ENCODE measurements at regions not wholly inside any gene's neighbourhood (a gene's known extent, or its start where the extent isn't known, plus 50 kb on each side); places are given as distances from the start of the nearest gene placed in this dataset.

DNA sequence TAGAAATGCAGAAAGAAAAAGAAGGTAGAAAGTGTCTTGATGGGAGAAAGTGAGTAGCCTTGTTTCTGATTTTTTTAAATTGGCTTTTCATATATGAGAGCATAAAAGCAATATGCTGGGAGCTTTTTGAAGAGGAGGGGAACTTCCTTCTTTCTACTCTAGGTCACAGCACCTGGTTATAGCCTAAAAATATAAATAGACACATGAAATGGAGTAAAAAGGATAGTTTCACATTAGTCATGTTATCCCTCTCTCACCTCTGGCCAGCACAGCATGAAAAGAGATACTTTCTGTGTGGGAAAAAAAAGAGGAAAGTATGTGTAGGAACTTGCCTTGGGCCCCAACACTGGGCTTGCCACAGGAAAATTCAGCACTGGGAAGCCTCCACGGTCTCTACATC is 292.2 kb upstream of the ZWINT start:
- no peak overlapping the region for H3K4me2 ChIP-seq (ENCODE audit: insufficient read depth, low read length, poor library complexity, severe bottlenecking)
- H2BK120ac ChIP-seq (ENCODE audit: low read depth, low read length): no peak overlapping the region
- no peak overlapping the region for H3K9ac ChIP-seq (ENCODE audit: low read depth, low read length, poor library complexity)
- no CpG with 5 or more reads among the region's 1 CpG for WGBS, 2 donors (ENCODE audit: extremely low coverage in 2 of 2, insufficient read length in 2 of 2, insufficient replicate concordance in 1 of 2)
- H3K14ac ChIP-seq (ENCODE audit: low read length): no peak overlapping the region
- no peak overlapping the region for H2BK12ac ChIP-seq (ENCODE audit: low read length)
- no peak overlapping the region for H3K4me3 ChIP-seq (ENCODE audit: low read length in 2 of 2)
- no peak overlapping the region for H2BK15ac ChIP-seq (ENCODE audit: low read length)
- no peaks in the 10 kb centered on the region for H3K27me3 ChIP-seq (ENCODE audit: control insufficient read depth in 3 of 3, insufficient read depth in 3 of 3, low read depth in 1 of 3, low read length in 3 of 3)
- no peaks in the 10 kb centered on the region for H3K36me3 ChIP-seq (replicated peaks in 1 of 2; ENCODE audit: control insufficient read depth in 2 of 2, insufficient read depth in 2 of 2, low read length in 2 of 2)
- no peak overlapping the region for H2BK5ac ChIP-seq (ENCODE audit: low read length)
- no peak overlapping the region for H4K91ac ChIP-seq (ENCODE audit: low read depth, low read length, poor library complexity)
- H3K79me1 ChIP-seq (ENCODE audit: low read depth, low read length): no peaks in the 10 kb centered on the region
- no peak overlapping the region for H2AFZ ChIP-seq (ENCODE audit: low read length)
- no peak overlapping the region for H4K8ac ChIP-seq (ENCODE audit: low read depth, low read length)
- H3K4ac ChIP-seq (ENCODE audit: low read length): no peak overlapping the region
- no peak for DNase-seq (ENCODE audit: low spot score)
- no peak overlapping the region for H2AK5ac ChIP-seq (ENCODE audit: low read depth, low read length)
- no peak overlapping the region for H3K27ac ChIP-seq (replicated peaks; ENCODE audit: low read length)
- no peak overlapping the region for H3K18ac ChIP-seq (ENCODE audit: low read length)
- no peak overlapping the region for H3K23ac ChIP-seq (ENCODE audit: low read depth, low read length, poor library complexity)
- H3K4me1 ChIP-seq (ENCODE audit: control insufficient read depth in 2 of 2, insufficient read depth in 1 of 2, low read depth in 1 of 2, low read length in 2 of 2): no peaks in the 10 kb centered on the region
- peaks cover 0 to 1% of the 10 kb centered on the region in 2 donors for H3K9me3 ChIP-seq (replicated peaks in 1 of 2; ENCODE audit: control insufficient read depth in 2 of 2, insufficient read depth in 1 of 2, low read depth in 1 of 2, low read length in 2 of 2)

DNA sequence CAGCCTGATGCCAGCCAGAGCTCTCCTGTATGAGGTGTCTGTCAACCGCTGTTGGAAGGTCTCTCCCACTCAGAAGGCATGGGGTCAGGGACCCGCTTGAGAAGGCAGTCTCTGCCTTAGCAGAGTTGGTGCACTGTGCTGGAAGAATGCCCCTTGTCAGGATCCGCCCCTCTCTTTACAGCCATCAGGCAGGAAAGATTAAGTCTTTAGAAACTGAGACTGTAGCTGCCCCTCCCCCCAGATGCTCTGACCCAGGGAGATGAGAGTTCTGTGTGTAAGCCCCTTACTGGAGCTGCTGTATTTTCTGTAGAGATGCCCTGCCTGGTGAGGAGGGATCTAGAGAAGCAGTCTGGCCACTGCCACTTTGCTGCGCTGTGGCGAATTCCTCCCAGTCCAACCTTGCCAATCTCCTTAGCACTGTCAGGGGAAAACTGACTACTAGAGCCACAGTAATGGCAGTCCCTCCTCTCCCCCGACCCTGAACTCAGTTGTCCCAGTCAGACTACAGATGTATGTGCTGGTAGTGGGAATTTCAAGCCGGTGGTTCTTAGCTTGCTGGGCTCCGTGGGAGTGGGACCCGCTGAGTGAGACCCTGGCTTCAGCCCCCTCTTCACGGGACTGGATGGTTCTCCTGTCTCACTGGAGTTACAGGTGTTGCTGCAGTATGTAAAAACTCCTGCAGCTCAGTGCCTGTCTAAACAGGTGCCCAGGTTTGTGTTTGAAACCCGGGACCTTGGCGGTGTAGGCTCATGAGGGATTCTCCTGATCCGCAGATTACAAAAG is 285.5 kb upstream of the ZWINT start:
- H2AFZ ChIP-seq (ENCODE audit: low read length): no peak overlapping the region
- peak overlapping the region; percentile 67 for H3K18ac ChIP-seq (ENCODE audit: low read length)
- no peak overlapping the region for H3K14ac ChIP-seq (ENCODE audit: low read length)
- H3K4ac ChIP-seq (ENCODE audit: low read length): no peak overlapping the region
- no peak overlapping the region for H4K8ac ChIP-seq (ENCODE audit: low read depth, low read length)
- no peaks in the 10 kb centered on the region for H3K9me3 ChIP-seq (replicated peaks in 1 of 2; ENCODE audit: control insufficient read depth in 2 of 2, insufficient read depth in 1 of 2, low read depth in 1 of 2, low read length in 2 of 2)
- peak; percentile 5 for DNase-seq (ENCODE audit: low spot score)
- H3K79me1 ChIP-seq (ENCODE audit: low read depth, low read length): no peaks in the 10 kb centered on the region
- H2AK5ac ChIP-seq (ENCODE audit: low read depth, low read length): no peak overlapping the region
- peaks cover 0 to 8% of the 10 kb centered on the region in 2 donors for H3K4me1 ChIP-seq (ENCODE audit: control insufficient read depth in 2 of 2, insufficient read depth in 1 of 2, low read depth in 1 of 2, low read length in 2 of 2)
- no CpG with 5 or more reads among the region's 13 CpGs for WGBS, 2 donors (ENCODE audit: extremely low coverage in 2 of 2, insufficient read length in 2 of 2, insufficient replicate concordance in 1 of 2)
- no peak overlapping the region for H3K9ac ChIP-seq (ENCODE audit: low read depth, low read length, poor library complexity)
- no peaks in the 10 kb centered on the region for H3K36me3 ChIP-seq (replicated peaks in 1 of 2; ENCODE audit: control insufficient read depth in 2 of 2, insufficient read depth in 2 of 2, low read length in 2 of 2)
- H2BK12ac ChIP-seq (ENCODE audit: low read length): no peak overlapping the region
- no peak overlapping the region for H3K27ac ChIP-seq (replicated peaks; ENCODE audit: low read length)
- H3K4me3 ChIP-seq (ENCODE audit: low read length in 2 of 2): no peak overlapping the region
- no peak overlapping the region for H3K4me2 ChIP-seq (ENCODE audit: insufficient read depth, low read length, poor library complexity, severe bottlenecking)
- H2BK5ac ChIP-seq (ENCODE audit: low read length): no peak overlapping the region
- no peak overlapping the region for H4K91ac ChIP-seq (ENCODE audit: low read depth, low read length, poor library complexity)
- H2BK15ac ChIP-seq (ENCODE audit: low read length): no peak overlapping the region
- H2BK120ac ChIP-seq (ENCODE audit: low read depth, low read length): no peak overlapping the region
- H3K23ac ChIP-seq (ENCODE audit: low read depth, low read length, poor library complexity): no peak overlapping the region
- no peaks in the 10 kb centered on the region for H3K27me3 ChIP-seq (ENCODE audit: control insufficient read depth in 3 of 3, insufficient read depth in 3 of 3, low read depth in 1 of 3, low read length in 3 of 3)

DNA sequence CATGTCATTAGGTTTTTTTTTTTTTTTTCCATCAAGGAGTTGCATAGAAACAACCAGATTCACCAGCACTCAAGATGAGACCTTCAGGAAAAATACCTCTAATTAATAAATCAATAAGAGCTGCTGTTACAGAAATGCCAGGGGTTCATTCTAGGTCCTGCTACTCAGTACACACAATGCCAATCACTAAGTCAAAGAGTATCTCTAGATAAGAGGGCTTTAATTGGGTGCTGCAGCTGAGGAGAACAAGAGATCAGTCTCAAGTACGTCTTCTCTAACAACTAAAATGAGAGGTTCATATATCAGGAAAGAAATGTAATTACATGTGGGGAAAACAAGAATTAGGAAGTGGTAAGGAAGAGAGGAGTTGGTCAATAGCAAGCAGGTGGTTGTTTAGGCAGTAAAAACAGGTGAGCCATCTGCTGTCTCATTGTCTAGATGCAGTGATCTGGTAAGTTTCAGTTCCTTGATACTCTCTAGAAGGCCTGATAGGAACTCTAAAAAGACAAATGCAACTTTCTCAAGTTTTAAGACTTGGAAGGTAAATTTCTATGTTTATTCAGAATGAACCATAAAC is 272.9 kb upstream of the ZWINT start:
- Histone ChIP-seq H3K4me2 (ENCODE audit: insufficient read depth, low read length, poor library complexity, severe bottlenecking) (no peak overlapping the region), H3K4ac (ENCODE audit: low read length) (no peak overlapping the region), H3K36me3 (replicated peaks in 1 of 2; ENCODE audit: control insufficient read depth in 2 of 2, insufficient read depth in 2 of 2, low read length in 2 of 2) (no peaks in the 10 kb centered on the region), H2AK5ac (ENCODE audit: low read depth, low read length) (no peak overlapping the region), H3K14ac (ENCODE audit: low read length) (no peak overlapping the region), H2BK5ac (ENCODE audit: low read length) (no peak overlapping the region), H3K4me1 (ENCODE audit: control insufficient read depth in 2 of 2, insufficient read depth in 1 of 2, low read depth in 1 of 2, low read length in 2 of 2) (no peaks in the 10 kb centered on the region), H4K8ac (ENCODE audit: low read depth, low read length) (no peak overlapping the region), H3K23ac (ENCODE audit: low read depth, low read length, poor library complexity) (no peak overlapping the region), H3K9me3 (replicated peaks in 1 of 2; ENCODE audit: control insufficient read depth in 2 of 2, insufficient read depth in 1 of 2, low read depth in 1 of 2, low read length in 2 of 2) (no peaks in the 10 kb centered on the region), H3K18ac (ENCODE audit: low read length) (no peak overlapping the region), H4K91ac (ENCODE audit: low read depth, low read length, poor library complexity) (no peak overlapping the region), H3K9ac (ENCODE audit: low read depth, low read length, poor library complexity) (no peak overlapping the region), H3K4me3 (ENCODE audit: low read length in 2 of 2) (no peak overlapping the region), H3K27me3 (ENCODE audit: control insufficient read depth in 3 of 3, insufficient read depth in 3 of 3, low read depth in 1 of 3, low read length in 3 of 3) (no peaks in the 10 kb centered on the region), H2BK12ac (ENCODE audit: low read length) (no peak overlapping the region), H2BK120ac (ENCODE audit: low read depth, low read length) (no peak overlapping the region), H2BK15ac (ENCODE audit: low read length) (no peak overlapping the region), H3K27ac (replicated peaks; ENCODE audit: low read length) (no peak overlapping the region), H2AFZ (ENCODE audit: low read length) (no peak overlapping the region), H3K79me1 (ENCODE audit: low read depth, low read length) (no peaks in the 10 kb centered on the region)
- WGBS, 2 donors (ENCODE audit: extremely low coverage in 2 of 2, insufficient read length in 2 of 2, insufficient replicate concordance in 1 of 2): no CpG with 5 or more reads among the region's 1 CpG
- DNase-seq (ENCODE audit: low spot score): no peak

DNA sequence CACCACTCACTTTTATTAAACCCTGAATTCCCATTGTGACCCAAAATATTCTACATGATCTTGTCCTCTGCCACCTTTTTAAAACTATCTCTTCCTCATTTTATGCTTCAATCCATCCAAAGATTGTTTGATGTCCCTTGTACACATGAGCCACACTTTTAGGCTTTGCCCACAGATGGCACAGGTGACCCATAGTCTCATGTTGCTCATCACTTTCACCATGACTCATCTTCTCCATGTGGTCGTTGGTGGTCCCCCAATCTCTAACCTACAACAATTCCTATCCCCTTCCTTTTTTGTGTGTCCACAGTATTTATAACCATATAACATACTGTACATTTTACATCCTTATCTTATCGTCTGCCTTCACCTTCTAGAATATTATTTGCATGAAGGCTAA is 271.5 kb upstream of the ZWINT start:
- H3K4ac ChIP-seq (ENCODE audit: low read length): no peak overlapping the region
- H3K23ac ChIP-seq (ENCODE audit: low read depth, low read length, poor library complexity): no peak overlapping the region
- no peak overlapping the region for H3K18ac ChIP-seq (ENCODE audit: low read length)

More for the DNA sequence above, 271.5 kb upstream of the ZWINT start:
- H2AK5ac ChIP-seq (ENCODE audit: low read depth, low read length): no peak overlapping the region
- no CpG with 5 or more reads among the region's 2 CpGs for WGBS, 2 donors (ENCODE audit: extremely low coverage in 2 of 2, insufficient read length in 2 of 2, insufficient replicate concordance in 1 of 2)
- H2BK120ac ChIP-seq (ENCODE audit: low read depth, low read length): no peak overlapping the region
- H3K4me3 ChIP-seq (ENCODE audit: low read length in 2 of 2): no peak overlapping the region
- H4K91ac ChIP-seq (ENCODE audit: low read depth, low read length, poor library complexity): no peak overlapping the region
- no peak overlapping the region for H2BK5ac ChIP-seq (ENCODE audit: low read length)
- no peaks in the 10 kb centered on the region for H3K4me1 ChIP-seq (ENCODE audit: control insufficient read depth in 2 of 2, insufficient read depth in 1 of 2, low read depth in 1 of 2, low read length in 2 of 2)
- no peak overlapping the region for H4K8ac ChIP-seq (ENCODE audit: low read depth, low read length)
- no peaks in the 10 kb centered on the region for H3K9me3 ChIP-seq (replicated peaks in 1 of 2; ENCODE audit: control insufficient read depth in 2 of 2, insufficient read depth in 1 of 2, low read depth in 1 of 2, low read length in 2 of 2)
- H2BK12ac ChIP-seq (ENCODE audit: low read length): no peak overlapping the region
- H3K27ac ChIP-seq (replicated peaks; ENCODE audit: low read length): no peak overlapping the region
- no peak overlapping the region for H3K9ac ChIP-seq (ENCODE audit: low read depth, low read length, poor library complexity)
- no peak overlapping the region for H2AFZ ChIP-seq (ENCODE audit: low read length)
- no peak overlapping the region for H3K4me2 ChIP-seq (ENCODE audit: insufficient read depth, low read length, poor library complexity, severe bottlenecking)
- no peak overlapping the region for H3K14ac ChIP-seq (ENCODE audit: low read length)
- H3K79me1 ChIP-seq (ENCODE audit: low read depth, low read length): no peaks in the 10 kb centered on the region
- H3K27me3 ChIP-seq (ENCODE audit: control insufficient read depth in 3 of 3, insufficient read depth in 3 of 3, low read depth in 1 of 3, low read length in 3 of 3): no peaks in the 10 kb centered on the region
- H3K36me3 ChIP-seq (replicated peaks in 1 of 2; ENCODE audit: control insufficient read depth in 2 of 2, insufficient read depth in 2 of 2, low read length in 2 of 2): no peaks in the 10 kb centered on the region
- no peak for DNase-seq (ENCODE audit: low spot score)
- no peak overlapping the region for H2BK15ac ChIP-seq (ENCODE audit: low read length)
